PFSK-1 (cell line): ENCODE measurements at regions not wholly inside any gene's neighbourhood (a gene's known extent, or its start where the extent isn't known, plus 50 kb on each side); places are given as distances from the start of the nearest gene placed in this dataset.

Experiments used
- POLR2AphosphoS5 ChIP-seq: IDR thresholded peaks from 2 replicates; pipeline ENCODE4 v1.6.1; 2012; ENCODE audit warnings: low read depth, mild to moderate bottlenecking, control low read depth, low read length, moderate library complexity
- SIN3A ChIP-seq: IDR thresholded peaks from 2 replicates; pipeline ENCODE4 v1.6.1; 2012; ENCODE audit warnings: mild to moderate bottlenecking, low read length, moderate library complexity, borderline replicate concordance; ENCODE audit not compliant: insufficient read depth
- TF ChIP-seq, protein P1 (sequence below), 2 experiments: IDR thresholded peaks; 2 replicates each; pipeline versions ENCODE4 v1.6.1 to v1.8.0; 2011 to 2012; ENCODE audit warnings: low read depth in 2 of 2, low read length in 2 of 2, control low read depth in 1 of 2, inconsistent platforms in 1 of 2, mild to moderate bottlenecking in 1 of 2, moderate library complexity in 1 of 2; ENCODE audit not compliant: insufficient read depth in 1 of 2

DNA sequence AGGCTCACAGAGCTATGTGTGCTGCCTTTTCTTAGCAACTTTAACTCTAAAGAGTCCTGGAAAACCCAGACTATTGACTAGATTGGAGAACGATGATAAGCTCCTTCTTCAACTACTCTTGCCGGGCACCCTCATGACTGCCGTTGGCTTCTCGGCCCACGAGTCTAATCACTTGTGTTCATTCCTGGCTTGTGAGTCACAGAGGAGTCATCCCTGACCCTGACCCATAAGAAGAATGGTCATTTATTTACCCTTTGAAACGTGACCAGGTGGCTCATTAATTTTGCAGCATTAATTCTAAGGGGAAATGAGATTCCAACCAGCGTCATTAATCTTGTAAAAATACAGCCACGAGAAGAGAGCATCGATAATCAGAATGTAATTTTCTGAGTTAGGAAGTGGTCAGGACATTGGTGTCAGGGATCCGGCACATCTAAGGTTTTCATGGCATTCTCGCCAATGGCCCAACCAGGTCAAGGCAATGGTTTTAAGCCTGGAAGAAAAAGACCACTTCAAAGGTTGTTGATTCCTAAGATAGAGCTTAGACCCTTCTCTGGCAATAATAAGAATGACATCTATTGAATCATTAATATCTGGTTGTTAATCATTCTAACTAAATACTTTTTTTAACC, 183.6 kb upstream of the RUNX1 start:
- TF ChIP-seq, protein P1, sequence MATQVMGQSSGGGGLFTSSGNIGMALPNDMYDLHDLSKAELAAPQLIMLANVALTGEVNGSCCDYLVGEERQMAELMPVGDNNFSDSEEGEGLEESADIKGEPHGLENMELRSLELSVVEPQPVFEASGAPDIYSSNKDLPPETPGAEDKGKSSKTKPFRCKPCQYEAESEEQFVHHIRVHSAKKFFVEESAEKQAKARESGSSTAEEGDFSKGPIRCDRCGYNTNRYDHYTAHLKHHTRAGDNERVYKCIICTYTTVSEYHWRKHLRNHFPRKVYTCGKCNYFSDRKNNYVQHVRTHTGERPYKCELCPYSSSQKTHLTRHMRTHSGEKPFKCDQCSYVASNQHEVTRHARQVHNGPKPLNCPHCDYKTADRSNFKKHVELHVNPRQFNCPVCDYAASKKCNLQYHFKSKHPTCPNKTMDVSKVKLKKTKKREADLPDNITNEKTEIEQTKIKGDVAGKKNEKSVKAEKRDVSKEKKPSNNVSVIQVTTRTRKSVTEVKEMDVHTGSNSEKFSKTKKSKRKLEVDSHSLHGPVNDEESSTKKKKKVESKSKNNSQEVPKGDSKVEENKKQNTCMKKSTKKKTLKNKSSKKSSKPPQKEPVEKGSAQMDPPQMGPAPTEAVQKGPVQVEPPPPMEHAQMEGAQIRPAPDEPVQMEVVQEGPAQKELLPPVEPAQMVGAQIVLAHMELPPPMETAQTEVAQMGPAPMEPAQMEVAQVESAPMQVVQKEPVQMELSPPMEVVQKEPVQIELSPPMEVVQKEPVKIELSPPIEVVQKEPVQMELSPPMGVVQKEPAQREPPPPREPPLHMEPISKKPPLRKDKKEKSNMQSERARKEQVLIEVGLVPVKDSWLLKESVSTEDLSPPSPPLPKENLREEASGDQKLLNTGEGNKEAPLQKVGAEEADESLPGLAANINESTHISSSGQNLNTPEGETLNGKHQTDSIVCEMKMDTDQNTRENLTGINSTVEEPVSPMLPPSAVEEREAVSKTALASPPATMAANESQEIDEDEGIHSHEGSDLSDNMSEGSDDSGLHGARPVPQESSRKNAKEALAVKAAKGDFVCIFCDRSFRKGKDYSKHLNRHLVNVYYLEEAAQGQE (IDR thresholded peaks at IDR 0.05; ENCODE audit: insufficient read depth in 1 of 2, low read depth in 2 of 2, low read length in 2 of 2): no peak
- no peak for TF ChIP-seq POLR2AphosphoS5
- peak; percentile 44; the same call in 1 of the 2 replicates for TF ChIP-seq SIN3A
